IPS DF 6.9 (cell line): ENCODE measurements at regions not wholly inside any gene's neighbourhood (a gene's known extent, or its start where the extent isn't known, plus 50 kb on each side); places are given as distances from the start of the nearest gene placed in this dataset.

Source experiments
- DNase-seq: peaks from one replicate; pipeline ENCODE4 v3.0.0-alpha.2; 2013; ENCODE audit warnings: low read depth, low spot score
- H3K27ac ChIP-seq: one replicate; pipeline ENCODE4 v1.5.1; 2013; ENCODE audit warnings: low read length, control low read depth
- H3K27me3 ChIP-seq: 2 replicates; pipeline ENCODE4 v1.6.1; 2013; ENCODE audit warnings: mild to moderate bottlenecking, low read length; ENCODE audit not compliant: control insufficient read depth, insufficient read depth
- H3K36me3 ChIP-seq: 2 replicates; pipeline ENCODE4 v1.6.1; 2013; ENCODE audit warnings: low read length; ENCODE audit not compliant: control insufficient read depth, insufficient read depth
- H3K4me1 ChIP-seq: 2 replicates; pipeline ENCODE4 v1.6.1; 2013; ENCODE audit warnings: low read length; ENCODE audit not compliant: control insufficient read depth, insufficient read depth
- H3K4me3 ChIP-seq: 2 replicates; pipeline ENCODE4 v1.5.1; 2013; ENCODE audit warnings: mild to moderate bottlenecking, low read length
- H3K9me3 ChIP-seq: 2 replicates; pipeline ENCODE4 v1.6.1; 2013; ENCODE audit warnings: low read length, inconsistent platforms; ENCODE audit not compliant: control insufficient read depth, insufficient read depth
- WGBS: extraction: QIAGEN DNeasy Blood & Tissue Kit; methylation state at CpG from one replicate; pipeline ENCODE4 v1.1.7; 2013; ENCODE audit warnings: mixed read lengths, missing lambda C conversion rate; ENCODE audit not compliant: insufficient read length, insufficient coverage; 5-methylcytosine and 5-hydroxymethylcytosine counted together

DNA sequence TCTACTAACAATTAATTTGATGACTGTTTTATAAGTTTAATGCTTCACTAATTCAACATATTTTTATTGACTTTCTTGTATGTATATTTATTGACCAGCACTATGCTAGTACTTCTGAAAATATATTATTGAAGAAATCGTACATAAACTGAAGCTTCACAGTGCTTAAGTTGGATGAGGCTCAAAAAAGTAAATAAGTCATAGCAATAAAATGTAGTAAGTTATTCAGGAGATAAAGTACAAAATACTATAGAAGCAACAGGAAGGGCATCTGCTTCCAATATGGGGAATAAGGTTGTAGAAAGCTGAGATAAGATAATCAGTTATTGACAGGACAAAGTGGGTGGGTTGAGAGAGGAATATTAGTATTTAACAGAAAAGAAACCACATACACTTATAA, 944.9 kb upstream of the MIR17HG start:
- H3K4me3 ChIP-seq = no peak overlapping the region
- WGBS = no CpG with 5 or more reads among the region's 1 CpG
- no peaks in the 10 kb centered on the region for H3K36me3 ChIP-seq
- H3K4me1 ChIP-seq = no peaks in the 10 kb centered on the region
- no peak for DNase-seq
- H3K27ac ChIP-seq = no peak overlapping the region
- H3K9me3 ChIP-seq = no peaks in the 10 kb centered on the region
- no peaks in the 10 kb centered on the region for H3K27me3 ChIP-seq

DNA sequence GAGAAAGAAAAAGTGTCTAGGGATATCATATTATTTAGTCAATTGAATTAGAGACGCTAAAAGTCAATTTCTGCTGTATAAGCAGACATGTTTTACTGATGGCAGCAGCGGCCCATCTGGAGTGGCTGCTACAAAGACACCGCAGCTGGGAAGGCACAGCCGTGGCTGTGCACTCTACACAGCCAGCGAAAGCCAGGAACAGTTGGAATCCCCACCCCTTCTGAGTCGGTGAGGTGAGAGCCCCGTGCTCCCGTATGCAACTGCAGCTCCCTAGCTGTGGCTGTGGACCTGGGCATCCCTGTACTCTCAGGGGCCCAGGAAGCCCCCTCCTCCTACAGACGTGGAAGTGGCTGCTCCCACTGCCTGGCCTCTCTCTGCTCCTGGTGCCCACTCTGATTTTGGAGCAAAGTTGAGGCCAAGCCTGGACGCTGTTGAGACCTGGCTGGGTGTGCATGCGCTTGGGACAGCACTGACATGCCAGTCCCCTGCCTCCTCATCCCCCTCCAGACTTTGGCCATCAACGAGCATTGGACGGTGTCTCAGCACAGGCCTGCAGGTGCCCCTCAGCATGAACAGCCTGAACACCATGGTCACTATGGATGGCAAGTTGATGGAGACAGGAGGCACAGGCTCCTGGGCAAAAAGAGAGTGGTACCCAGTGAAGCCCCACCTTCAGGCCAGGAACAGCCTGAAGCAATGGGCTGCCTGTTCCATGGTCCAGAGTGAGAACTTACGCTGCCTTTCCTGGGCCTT, 944.0 kb upstream of the MIR17HG start:
- Histone ChIP-seq H3K4me1 (no peaks in the 10 kb centered on the region), H3K36me3 (no peaks in the 10 kb centered on the region), H3K27ac (no peak overlapping the region), H3K27me3 (no peaks in the 10 kb centered on the region), H3K9me3 (no peaks in the 10 kb centered on the region), H3K4me3 (no peak overlapping the region)
- DNase-seq = no peak
- no CpG with 5 or more reads among the region's 14 CpGs for WGBS

DNA sequence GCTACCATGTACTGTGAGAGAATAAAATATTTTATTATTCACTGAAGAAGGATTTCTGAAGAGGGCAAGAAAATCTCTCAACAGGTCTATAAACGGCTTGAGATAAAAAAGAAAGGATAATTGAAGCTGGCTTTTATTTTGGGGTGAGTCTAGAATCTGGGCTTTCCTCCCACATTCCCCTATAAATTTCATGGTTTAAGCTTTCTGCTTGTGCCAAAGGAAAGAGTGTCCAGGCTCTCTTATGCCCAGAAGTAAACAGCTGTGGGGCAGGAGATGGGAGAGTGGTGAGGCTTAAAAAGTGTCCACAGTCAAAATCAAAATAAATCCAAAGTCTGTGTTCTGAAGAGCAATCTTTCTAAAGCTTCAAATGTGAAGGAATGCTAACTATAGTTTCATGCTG, 942.2 kb upstream of the MIR17HG start:
- Histone ChIP-seq H3K4me3 (no peak overlapping the region), H3K27ac (no peak overlapping the region), H3K27me3 (no peaks in the 10 kb centered on the region), H3K4me1 (no peaks in the 10 kb centered on the region), H3K36me3 (no peaks in the 10 kb centered on the region), H3K9me3 (no peaks in the 10 kb centered on the region)
- WGBS = no CpG with 5 or more reads among the region's 1 CpG
- no peak for DNase-seq

DNA sequence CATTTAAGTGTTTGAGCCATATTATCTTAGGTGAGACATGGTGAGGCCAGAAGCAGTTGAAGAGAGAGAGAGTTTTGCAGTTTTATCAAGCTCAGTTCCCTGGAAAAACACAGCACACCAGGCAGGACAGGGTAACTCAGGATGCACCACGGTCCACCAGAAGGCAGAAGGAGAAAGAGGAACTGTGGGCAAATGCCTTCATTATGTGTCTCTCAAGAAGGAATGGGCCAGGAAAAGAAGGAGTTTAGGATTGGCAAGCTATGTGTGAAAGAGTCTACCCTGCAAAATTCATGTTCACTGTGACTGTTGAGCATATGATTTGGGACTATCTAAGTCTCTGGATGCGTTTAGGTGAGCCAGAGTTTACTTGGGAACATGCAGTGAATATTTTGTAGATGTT, 934.5 kb upstream of the MIR17HG start:
- DNase-seq = no peak
- Histone ChIP-seq H3K4me1 (no peaks in the 10 kb centered on the region), H3K36me3 (no peaks in the 10 kb centered on the region), H3K9me3 (no peaks in the 10 kb centered on the region), H3K4me3 (no peak overlapping the region), H3K27ac (no peak overlapping the region), H3K27me3 (no peaks in the 10 kb centered on the region)
- WGBS = no CpG with 5 or more reads among the region's 2 CpGs

DNA sequence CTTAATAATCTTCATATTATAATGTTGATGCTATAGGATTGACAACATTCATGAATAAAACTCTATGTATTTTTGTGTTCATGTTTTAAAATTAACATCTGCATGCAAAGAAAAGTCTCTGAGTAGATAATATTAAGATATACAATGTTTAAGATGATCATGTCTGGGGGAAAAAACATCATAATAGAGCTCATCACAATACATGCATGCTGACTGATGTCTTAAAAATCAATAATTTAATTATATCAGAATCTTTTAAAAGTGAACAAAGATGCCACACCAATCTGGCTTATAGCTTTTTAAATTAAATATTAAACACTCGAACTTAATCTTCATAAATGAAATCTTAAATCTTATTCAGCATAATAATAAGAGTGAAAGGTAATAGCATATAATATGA, 933.9 kb upstream of the MIR17HG start:
- Histone ChIP-seq H3K27ac (no peak overlapping the region), H3K36me3 (no peaks in the 10 kb centered on the region), H3K4me3 (no peak overlapping the region), H3K4me1 (no peaks in the 10 kb centered on the region), H3K9me3 (no peaks in the 10 kb centered on the region), H3K27me3 (no peaks in the 10 kb centered on the region)
- DNase-seq = no peak
- WGBS = no CpG with 5 or more reads among the region's 1 CpG

DNA sequence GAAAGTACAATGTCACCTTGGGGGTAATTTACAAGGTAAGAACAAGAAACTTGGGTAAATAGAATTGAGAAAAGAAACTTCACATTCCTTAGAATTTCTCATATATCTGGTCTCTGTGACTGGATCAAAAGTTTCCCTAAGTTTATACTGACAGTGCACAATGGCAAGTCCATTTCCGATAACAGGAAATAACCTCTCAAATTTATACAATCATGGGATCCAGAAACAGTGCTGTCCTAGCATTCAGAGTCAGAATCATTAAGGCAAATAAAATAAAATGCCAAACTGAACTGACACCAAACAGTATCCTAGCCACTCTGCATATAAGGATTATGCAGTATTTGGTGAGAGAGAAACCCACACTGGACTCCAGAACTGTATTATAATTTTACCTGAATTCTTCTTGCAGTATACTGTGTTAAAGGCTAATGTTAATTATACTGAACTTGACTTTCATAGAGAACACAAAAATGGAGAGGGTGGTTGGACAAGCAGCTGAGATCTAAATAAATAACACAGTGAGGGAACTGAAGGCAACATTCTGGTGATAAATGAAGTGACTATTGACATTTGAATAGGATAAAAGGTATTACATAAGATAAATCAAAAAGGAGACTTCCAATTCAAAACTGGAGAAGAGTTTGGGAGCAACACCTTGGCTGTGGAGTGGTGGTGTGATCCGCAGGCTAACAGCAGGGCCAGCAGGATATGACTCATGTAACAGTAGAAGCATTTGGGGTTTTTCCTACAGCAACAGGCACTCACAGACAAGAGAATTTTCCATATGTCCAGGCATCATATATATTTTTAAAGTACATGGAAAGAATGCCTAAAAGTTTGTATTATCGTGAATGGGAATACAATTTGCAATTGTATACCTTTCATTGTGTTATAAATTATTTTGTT, 932.5 kb upstream of the MIR17HG start:
- DNase-seq = no peak
- Histone ChIP-seq H3K9me3 (no peaks in the 10 kb centered on the region), H3K4me1 (no peaks in the 10 kb centered on the region), H3K27ac (no peak overlapping the region), H3K36me3 (no peaks in the 10 kb centered on the region), H3K4me3 (no peak overlapping the region), H3K27me3 (no peaks in the 10 kb centered on the region)
- WGBS = no CpG with 5 or more reads among the region's 3 CpGs

DNA sequence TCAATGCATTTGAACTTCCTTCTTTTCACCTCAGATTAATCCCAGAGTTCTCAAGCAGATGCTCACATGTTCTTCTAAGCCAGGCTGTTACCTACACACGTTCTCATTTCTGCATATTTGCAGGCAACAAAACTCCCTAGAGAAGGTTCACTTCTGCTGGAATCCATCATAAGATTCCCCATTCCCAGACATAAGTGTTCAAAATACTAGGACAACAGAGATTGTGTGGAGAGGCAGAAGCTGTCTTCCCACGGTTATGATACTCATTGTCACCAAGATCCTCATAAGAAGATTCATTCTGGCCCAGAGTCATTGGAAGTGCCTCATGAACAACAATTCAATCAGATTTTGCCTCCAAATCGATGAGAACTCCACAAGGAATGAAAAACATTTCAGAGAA, 931.6 kb upstream of the MIR17HG start:
- Histone ChIP-seq H3K36me3 (no peaks in the 10 kb centered on the region), H3K27me3 (no peaks in the 10 kb centered on the region), H3K9me3 (no peaks in the 10 kb centered on the region), H3K4me3 (no peak overlapping the region), H3K27ac (no peak overlapping the region), H3K4me1 (no peaks in the 10 kb centered on the region)
- no CpG with 5 or more reads among the region's 3 CpGs for WGBS
- no peak for DNase-seq

DNA sequence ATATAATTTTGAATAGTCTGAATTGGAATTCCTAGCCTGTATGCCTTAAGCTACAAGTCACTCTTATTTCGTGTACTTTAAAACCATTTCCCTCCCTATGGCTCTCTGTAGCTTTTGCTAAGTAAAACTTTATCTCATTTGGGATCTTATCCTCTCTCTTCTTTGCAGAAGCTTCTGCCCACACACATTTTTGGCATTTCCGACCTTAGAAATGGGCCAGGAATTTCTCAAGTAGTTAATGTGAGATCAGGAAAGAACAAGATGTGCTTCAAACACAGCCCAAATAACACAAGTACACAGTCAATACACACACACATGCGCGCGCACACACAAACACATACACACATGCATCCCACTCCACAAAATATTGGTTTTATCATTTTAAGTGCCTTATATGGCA, 931.0 kb upstream of the MIR17HG start:
- H3K27ac ChIP-seq = no peak overlapping the region
- no peak for DNase-seq
- no peaks in the 10 kb centered on the region for H3K27me3 ChIP-seq
- no CpG with 5 or more reads among the region's 5 CpGs for WGBS
- no peaks in the 10 kb centered on the region for H3K4me1 ChIP-seq
- H3K36me3 ChIP-seq = no peaks in the 10 kb centered on the region
- H3K9me3 ChIP-seq = no peaks in the 10 kb centered on the region
- H3K4me3 ChIP-seq = no peak overlapping the region

DNA sequence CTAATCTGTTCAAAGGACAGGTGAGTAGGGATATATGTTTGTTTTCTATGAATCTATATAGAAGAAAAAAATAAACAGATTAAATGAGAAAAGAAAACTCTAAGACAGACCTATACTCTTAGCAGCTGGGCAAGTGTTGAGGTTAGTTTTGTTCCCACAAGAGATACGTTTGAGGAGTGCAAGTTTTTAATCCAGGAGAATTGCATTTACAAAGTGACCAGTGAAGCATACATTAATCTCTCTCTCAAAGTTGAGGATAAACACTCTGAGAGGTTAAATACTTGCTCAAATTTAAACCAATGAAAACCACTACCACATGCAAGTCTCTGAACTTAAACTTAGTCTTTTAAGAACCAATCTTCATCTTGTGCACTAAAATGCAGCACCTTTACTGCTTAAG, 930.5 kb upstream of the MIR17HG start:
- Histone ChIP-seq H3K9me3 (no peaks in the 10 kb centered on the region), H3K27me3 (no peaks in the 10 kb centered on the region), H3K27ac (no peak overlapping the region), H3K36me3 (no peaks in the 10 kb centered on the region), H3K4me1 (no peaks in the 10 kb centered on the region), H3K4me3 (no peak overlapping the region)
- no CpG with 5 or more reads among the region's 1 CpG for WGBS
- DNase-seq = no peak

DNA sequence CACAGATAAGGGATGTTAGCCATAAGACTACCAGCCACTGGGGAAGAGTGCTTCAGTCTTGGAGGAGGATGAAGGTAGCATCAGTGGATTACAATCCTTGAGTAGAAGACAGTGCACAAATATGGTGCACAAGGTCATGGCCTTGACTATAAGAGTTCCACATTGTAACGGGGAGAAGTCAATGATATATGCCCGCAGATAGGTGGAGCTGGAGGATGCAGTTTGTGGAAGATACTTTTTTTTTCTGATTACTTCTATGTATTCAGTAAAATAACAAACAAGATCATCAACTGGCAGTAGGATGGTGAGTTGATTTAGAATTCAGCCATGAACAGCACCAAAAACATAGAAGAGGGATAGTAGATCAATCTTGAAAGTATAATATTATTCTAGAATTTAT, 926.8 kb upstream of the MIR17HG start:
- H3K4me1 ChIP-seq = no peaks in the 10 kb centered on the region
- H3K4me3 ChIP-seq = no peak overlapping the region
- no peaks in the 10 kb centered on the region for H3K9me3 ChIP-seq
- no peaks in the 10 kb centered on the region for H3K36me3 ChIP-seq
- no peaks in the 10 kb centered on the region for H3K27me3 ChIP-seq
- WGBS = no CpG with 5 or more reads among the region's 2 CpGs
- no peak overlapping the region for H3K27ac ChIP-seq
- no peak for DNase-seq
